Aorta (tissue), 5 donors: ENCODE measurements at regions not wholly inside any gene's neighbourhood (a gene's known extent, or its start where the extent isn't known, plus 50 kb on each side); places are given as distances from the start of the nearest gene placed in this dataset.
"Not testable (repeated sequence)": the region's sequence is repeated elsewhere in the genome, so short reads cannot be mapped to it uniquely, and the experiment has no call there.

Experiments used
- ATAC-seq: fragments of 200-7000 bp; cut with Tn5 transposase; one replicate; pipeline ENCODE4 v1.9.1; 2022; ENCODE audit warnings: moderate library complexity; ENCODE audit not compliant: low FRiP score
- DNase-seq, 2 donors: peaks; one replicate each; pipeline ENCODE4 v3.0.0-alpha.2; 2020
- H3K27ac ChIP-seq, 2 donors: one replicate each; pipeline ENCODE4 v1.5.1; 2013; ENCODE audit warnings: low read length in 2 of 2, mild to moderate bottlenecking in 2 of 2, moderate library complexity in 2 of 2, control low read depth in 1 of 2, inconsistent platforms in 1 of 2, low read depth in 1 of 2
- H3K27me3 ChIP-seq, 2 donors: one replicate each; pipeline ENCODE4 v1.6.1; 2013; ENCODE audit warnings: control low read depth in 1 of 2, low read length in 1 of 2, mild to moderate bottlenecking in 1 of 2, moderate library complexity in 1 of 2; ENCODE audit not compliant: insufficient read depth in 2 of 2, control insufficient read depth in 1 of 2
- H3K36me3 ChIP-seq, 2 donors: one replicate each; pipeline ENCODE4 v1.6.1; 2013; ENCODE audit warnings: control low read depth in 1 of 2, low read length in 1 of 2, mild to moderate bottlenecking in 1 of 2; ENCODE audit not compliant: insufficient read depth in 2 of 2, control insufficient read depth in 1 of 2
- H3K4me1 ChIP-seq, 2 donors: one replicate each; pipeline ENCODE4 v1.6.1; 2013; ENCODE audit warnings: low read length in 2 of 2, control low read depth in 1 of 2, mild to moderate bottlenecking in 1 of 2, moderate library complexity in 1 of 2; ENCODE audit not compliant: insufficient read depth in 2 of 2, control insufficient read depth in 1 of 2
- H3K4me3 ChIP-seq, 2 donors: one replicate each; pipeline ENCODE4 v1.5.1; 2013; ENCODE audit warnings: low read length in 2 of 2, control low read depth in 1 of 2, mild to moderate bottlenecking in 1 of 2
- H3K9me3 ChIP-seq: one replicate; pipeline ENCODE4 v1.6.1; 2013; ENCODE audit warnings: mild to moderate bottlenecking, low read length; ENCODE audit not compliant: control insufficient read depth
- WGBS, 2 donors: extraction: QIAGEN DNeasy Blood & Tissue Kit; methylation state at CpG; one replicate each; pipeline ENCODE4 v1.1.7; 2013; 5-methylcytosine and 5-hydroxymethylcytosine counted together
- intact Hi-C, 2 donors: fragments of 100-400 bp; cut with DNase I; formaldehyde crosslinking; loops; one replicate each; pipeline versions ENCODE4 v1.14.2 to v1.15.0; 2022
- donor health status: healthy with polysubstance abuse.
- donor health status: Bipolar disorder and iron deficiency.
- donor health status: DM: no; HTN: no; CAD: no.
- donor health status: DM: no; HTN: no; CAD: no.
- donor health status: DM: yes; HTN: yes; CAD: no.

DNA sequence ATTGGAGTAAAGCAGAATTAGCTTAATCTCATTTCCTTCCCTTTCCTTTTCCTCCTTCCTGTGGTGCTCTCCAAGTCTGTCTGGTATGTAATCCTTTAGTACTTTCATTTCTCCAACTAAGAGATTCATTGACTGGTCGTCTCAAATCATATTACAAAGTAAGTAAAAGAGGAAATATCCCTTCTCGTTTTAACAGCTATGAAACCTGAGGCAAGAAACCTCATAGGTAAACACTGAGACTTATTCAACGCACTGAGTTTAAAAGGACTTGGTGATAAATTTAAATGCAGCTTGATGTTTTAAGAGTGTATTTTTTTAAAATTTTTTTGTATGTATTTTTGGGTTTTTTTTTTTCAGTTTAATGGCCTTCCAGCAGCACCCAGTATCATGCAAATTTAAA is 117.2 kb upstream of the LRRC3B start:
- no peak for DNase-seq
- no peaks in the 10 kb centered on the region for H3K36me3 ChIP-seq
- H3K9me3 ChIP-seq, result peaks cover 2% of the 10 kb centered on the region
- H3K4me3 ChIP-seq, result no peak overlapping the region
- no peak for ATAC-seq
- H3K27me3 ChIP-seq, result no peaks in the 10 kb centered on the region
- intact Hi-C loops, result no loop called here
- H3K27ac ChIP-seq, result no peak overlapping the region
- H3K4me1 ChIP-seq, result no peaks in the 10 kb centered on the region
- 44 to 46% methylated on average over 3 of the region's 3 CpGs for WGBS, 2 donors

- H3K36me3 ChIP-seq, DNase-seq, ATAC-seq, H3K9me3 ChIP-seq, H3K27me3 ChIP-seq, H3K27ac ChIP-seq, H3K4me1 ChIP-seq, H3K4me3 ChIP-seq, intact Hi-C loops: not testable (repeated sequence)
- 84 to 88% methylated on average over 5 of the region's 5 CpGs for WGBS, 2 donors
These were observed 108.0 kb upstream of the LRRC3B start for GRCh38 chr3:26514445-26515029.

DNA sequence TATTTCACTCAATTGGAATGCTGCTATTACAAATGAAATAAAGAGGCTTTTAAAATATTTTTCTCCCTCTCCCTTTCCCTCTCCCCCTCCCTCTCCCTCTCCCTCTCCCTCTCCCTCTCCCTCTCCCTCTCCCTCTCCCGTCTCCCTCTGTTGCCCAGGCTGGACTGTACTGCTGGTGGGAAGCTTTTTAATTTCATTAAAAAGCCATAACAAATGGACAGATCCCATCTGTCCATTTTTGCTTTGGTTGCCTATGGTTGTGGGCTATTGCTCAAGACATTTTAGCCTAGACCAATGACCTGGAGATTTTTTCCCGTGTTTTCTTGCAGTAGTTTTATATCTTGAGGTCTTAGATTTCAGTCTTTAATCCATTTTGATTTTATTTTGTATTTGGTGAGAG is 107.2 kb upstream of the LRRC3B start:
- intact Hi-C loops, result no loop called here
- Histone ChIP-seq H3K36me3 (no peaks in the 10 kb centered on the region), H3K4me1 (no peaks in the 10 kb centered on the region), H3K27ac (no peak overlapping the region), H3K4me3 (no peak overlapping the region), H3K9me3 (no peaks in the 10 kb centered on the region), H3K27me3 (no peaks in the 10 kb centered on the region)
- no peak for DNase-seq
- ATAC-seq, result no peak
- 54 to 55% methylated on average over 2 of the region's 2 CpGs for WGBS, 2 donors

DNA sequence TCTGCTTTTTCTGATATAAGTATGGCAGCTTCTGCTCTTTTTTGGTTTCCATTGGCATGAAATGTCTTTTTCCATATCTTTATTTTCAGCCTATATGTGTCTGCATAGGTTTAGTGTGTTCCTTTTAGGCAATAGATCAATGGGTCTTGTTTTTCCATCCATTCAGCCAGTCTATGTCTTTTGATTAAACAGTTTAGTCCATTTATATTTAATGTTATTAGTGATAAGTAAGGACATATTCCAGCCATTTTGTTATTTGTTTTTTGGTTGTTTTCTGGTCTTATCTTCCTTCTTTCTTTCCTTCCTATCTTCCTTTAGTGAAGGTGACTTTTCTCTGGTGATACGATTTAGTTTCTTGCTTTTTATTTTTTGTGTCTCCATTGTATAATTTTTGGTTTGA is 101.3 kb upstream of the LRRC3B start:
- DNase-seq, result no peak
- no peak for ATAC-seq
- no peak overlapping the region for H3K27ac ChIP-seq
- no peaks in the 10 kb centered on the region for H3K36me3 ChIP-seq
- peaks cover 2% of the 10 kb centered on the region for H3K9me3 ChIP-seq
- 92 to 96% methylated on average over 1 of the region's 1 CpG for WGBS, 2 donors
- intact Hi-C loops, result no loop called here
- H3K4me3 ChIP-seq, result no peak overlapping the region
- no peaks in the 10 kb centered on the region for H3K4me1 ChIP-seq
- H3K27me3 ChIP-seq, result no peaks in the 10 kb centered on the region

DNA sequence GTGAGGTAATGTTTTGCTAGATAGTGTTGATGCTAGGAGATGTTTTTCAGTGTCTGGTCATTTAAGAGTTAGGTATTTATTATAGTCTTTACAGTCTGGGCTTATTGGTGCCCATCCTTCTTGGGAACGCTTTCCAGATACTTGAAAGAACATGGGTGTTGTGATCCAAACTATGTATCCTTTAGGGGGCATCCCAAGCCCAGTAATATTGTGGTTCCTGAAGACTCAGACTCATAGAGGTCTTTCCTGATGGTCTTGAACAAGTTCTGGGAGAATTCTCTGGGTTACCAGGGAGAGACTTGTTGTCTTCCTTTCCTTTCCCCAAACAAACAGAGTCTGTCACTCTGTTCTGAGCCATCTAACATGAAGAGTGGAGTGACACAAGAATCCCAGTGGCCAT is 99.7 kb upstream of the LRRC3B start:
- no peak overlapping the region for H3K27ac ChIP-seq
- H3K9me3 ChIP-seq, result peaks cover 2% of the 10 kb centered on the region
- H3K36me3 ChIP-seq, result no peaks in the 10 kb centered on the region
- no peak for DNase-seq
- no peaks in the 10 kb centered on the region for H3K4me1 ChIP-seq
- no peak overlapping the region for H3K4me3 ChIP-seq
- WGBS, 2 donors, result 86 to 100% methylated on average over 1 of the region's 1 CpG
- H3K27me3 ChIP-seq, result no peaks in the 10 kb centered on the region
- ATAC-seq, result no peak
- intact Hi-C loops, result no loop called here

GRCh38 chr3:26525013-26525412 is 97.6 kb upstream of the LRRC3B start:
- WGBS, 2 donors, result 97 to 99% methylated on average over 2 of the region's 2 CpGs
- Histone ChIP-seq H3K9me3 (peaks cover 2% of the 10 kb centered on the region), H3K4me1 (no peaks in the 10 kb centered on the region), H3K27ac (no peak overlapping the region), H3K27me3 (no peaks in the 10 kb centered on the region), H3K4me3 (no peak overlapping the region), H3K36me3 (no peaks in the 10 kb centered on the region)
- ATAC-seq (no peak), DNase-seq (no peak)
- intact Hi-C loops, result no loop called here

GRCh38 chr3:26535151-26535550 is 87.4 kb upstream of the LRRC3B start:
- Histone ChIP-seq H3K27me3 (no peaks in the 10 kb centered on the region), H3K4me3 (no peak overlapping the region), H3K36me3 (no peaks in the 10 kb centered on the region), H3K9me3 (peaks cover 2% of the 10 kb centered on the region), H3K27ac (no peak overlapping the region), H3K4me1 (no peaks in the 10 kb centered on the region)
- WGBS, 2 donors, result 36 to 38% methylated on average over 2 of the region's 2 CpGs
- ATAC-seq, result no peak
- no peak for DNase-seq
- intact Hi-C loops, result no loop called here

- 88 to 94% methylated on average over 2 of the region's 2 CpGs for WGBS, 2 donors
- no peaks in the 10 kb centered on the region for H3K4me1 ChIP-seq
These were observed 85.6 kb upstream of the LRRC3B start for GRCh38 chr3:26536955-26537354.

GRCh38 chr3:26550413-26550812 is 72.2 kb upstream of the LRRC3B start:
- H3K27ac ChIP-seq, result no peak overlapping the region
- no peak for ATAC-seq
- intact Hi-C loops, result no loop called here
- H3K4me3 ChIP-seq, result no peak overlapping the region
- DNase-seq, result no peak
- peaks cover 3% of the 10 kb centered on the region for H3K9me3 ChIP-seq
- H3K36me3 ChIP-seq, result no peaks in the 10 kb centered on the region
- 82 to 88% methylated on average over 1 of the region's 1 CpG for WGBS, 2 donors
- H3K27me3 ChIP-seq, result no peaks in the 10 kb centered on the region
- H3K4me1 ChIP-seq, result no peaks in the 10 kb centered on the region

More at GRCh38 chr3:26536955-26537354, 85.6 kb upstream of the LRRC3B start:
- DNase-seq (no peak), ATAC-seq (no peak)
- no peaks in the 10 kb centered on the region for H3K27me3 ChIP-seq
- no peak overlapping the region for H3K27ac ChIP-seq
- H3K9me3 ChIP-seq, result peaks cover 2% of the 10 kb centered on the region
- H3K36me3 ChIP-seq, result no peaks in the 10 kb centered on the region
- H3K4me3 ChIP-seq, result no peak overlapping the region
- intact Hi-C loops, result no loop called here
